Subcutaneous abdominal adipose tissue (tissue), 5 donors: ENCODE measurements at regions not wholly inside any gene's neighbourhood (a gene's known extent, or its start where the extent isn't known, plus 50 kb on each side); places are given as distances from the start of the nearest gene placed in this dataset.
"Not testable (repeated sequence)": the region's sequence is repeated elsewhere in the genome, so short reads cannot be mapped to it uniquely, and the experiment has no call there.

Experiments
- H3K27ac ChIP-seq: one replicate; pipeline ENCODE4 v1.7.0; 2013; ENCODE audit warnings: low read depth, mild to moderate bottlenecking, inconsistent platforms, low read length, moderate library complexity
- H3K27me3 ChIP-seq, 5 donors: one replicate each; pipeline ENCODE4 v1.7.0; 2013; ENCODE audit warnings: low read length in 5 of 5, inconsistent platforms in 1 of 5; ENCODE audit not compliant: control insufficient read depth in 5 of 5, insufficient read depth in 4 of 5
- H3K36me3 ChIP-seq, 5 donors: one replicate each; pipeline ENCODE4 v1.7.0; 2013; ENCODE audit warnings: low read length in 5 of 5; ENCODE audit not compliant: control insufficient read depth in 5 of 5, insufficient read depth in 5 of 5
- H3K4me1 ChIP-seq, 5 donors: one replicate each; pipeline ENCODE4 v1.7.0; 2013; ENCODE audit warnings: low read length in 5 of 5, mild to moderate bottlenecking in 3 of 5, moderate library complexity in 1 of 5; ENCODE audit not compliant: control insufficient read depth in 5 of 5, insufficient read depth in 5 of 5
- H3K4me3 ChIP-seq, 5 donors: one replicate each; pipeline ENCODE4 v1.7.0; 2013; ENCODE audit warnings: low read length in 5 of 5, low read depth in 1 of 5
- H3K9ac ChIP-seq, 5 donors: one replicate each; pipeline ENCODE4 v1.7.0; 2013; ENCODE audit warnings: low read length in 5 of 5, mild to moderate bottlenecking in 4 of 5, moderate library complexity in 3 of 5
- H3K9me3 ChIP-seq, 5 donors: one replicate each; pipeline ENCODE4 v1.7.0; 2013; ENCODE audit warnings: low read length in 5 of 5; ENCODE audit not compliant: control insufficient read depth in 5 of 5
- donor health status: healthy.
- donor health status: healthy.
- donor health status: healthy.
- donor health status: healthy.
- donor health status: healthy.

- Histone ChIP-seq H3K27me3 (no peaks in the 10 kb centered on the region), H3K36me3 (no peaks in the 10 kb centered on the region), H3K4me1 (no peaks in the 10 kb centered on the region), H3K27ac (no peak overlapping the region), H3K9me3 (no peaks in the 10 kb centered on the region), H3K4me3 (no peak overlapping the region), H3K9ac (no peak overlapping the region)
These were observed 201.1 kb downstream of the PTH2R start for GRCh38 chr2:208607694-208608093.

GRCh38 chr2:208608122-208608835 is 201.7 kb downstream of the PTH2R start:
- Histone ChIP-seq H3K9ac (no peak overlapping the region), H3K27me3 (no peaks in the 10 kb centered on the region), H3K4me3 (no peak overlapping the region), H3K27ac (no peak overlapping the region), H3K9me3 (no peaks in the 10 kb centered on the region), H3K36me3 (no peaks in the 10 kb centered on the region), H3K4me1 (no peaks in the 10 kb centered on the region)

- H3K9me3 ChIP-seq: no peaks in the 10 kb centered on the region
- H3K36me3 ChIP-seq: no peaks in the 10 kb centered on the region
- no peaks in the 10 kb centered on the region for H3K4me1 ChIP-seq
- H3K4me3 ChIP-seq: no peak overlapping the region
- H3K27me3 ChIP-seq: no peaks in the 10 kb centered on the region
- no peak overlapping the region for H3K27ac ChIP-seq
- no peak overlapping the region for H3K9ac ChIP-seq
These were observed 202.7 kb downstream of the PTH2R start for GRCh38 chr2:208609166-208609804.

- H3K9ac ChIP-seq, H3K27me3 ChIP-seq, H3K27ac ChIP-seq, H3K36me3 ChIP-seq, H3K4me1 ChIP-seq, H3K4me3 ChIP-seq, H3K9me3 ChIP-seq: not testable (repeated sequence)
These were observed 209.1 kb downstream of the PTH2R start for GRCh38 chr2:208615675-208616074.

- no peak overlapping the region for H3K4me3 ChIP-seq
- peaks cover 0 to 8% (median 0%) of the 10 kb centered on the region in 5 donors for H3K9me3 ChIP-seq
- no peaks in the 10 kb centered on the region for H3K4me1 ChIP-seq
- no peaks in the 10 kb centered on the region for H3K27me3 ChIP-seq
- no peaks in the 10 kb centered on the region for H3K36me3 ChIP-seq
- H3K27ac ChIP-seq: no peak overlapping the region
- no peak overlapping the region for H3K9ac ChIP-seq
These were observed 211.6 kb downstream of the PTH2R start for GRCh38 chr2:208618220-208618619.

GRCh38 chr2:208619993-208620392 is 213.4 kb downstream of the PTH2R start:
- Histone ChIP-seq H3K27ac (no peak overlapping the region), H3K4me3 (no peak overlapping the region), H3K9me3 (peaks cover 0 to 8% (median 0%) of the 10 kb centered on the region in 5 donors), H3K36me3 (no peaks in the 10 kb centered on the region), H3K27me3 (no peaks in the 10 kb centered on the region), H3K9ac (no peak overlapping the region), H3K4me1 (no peaks in the 10 kb centered on the region)

GRCh38 chr2:208620487-208620978 is 213.9 kb downstream of the PTH2R start:
- Histone ChIP-seq H3K4me1 (no peaks in the 10 kb centered on the region), H3K9me3 (peaks cover 0 to 8% (median 0%) of the 10 kb centered on the region in 5 donors), H3K4me3 (no peak overlapping the region), H3K27me3 (no peaks in the 10 kb centered on the region), H3K36me3 (no peaks in the 10 kb centered on the region), H3K27ac (no peak overlapping the region), H3K9ac (no peak overlapping the region)

- Histone ChIP-seq H3K9ac (no peak overlapping the region), H3K9me3 (no peaks in the 10 kb centered on the region), H3K4me3 (no peak overlapping the region), H3K27me3 (no peaks in the 10 kb centered on the region), H3K36me3 (no peaks in the 10 kb centered on the region), H3K4me1 (no peaks in the 10 kb centered on the region), H3K27ac (no peak overlapping the region)
These were observed 220.7 kb downstream of the PTH2R start for GRCh38 chr2:208627110-208627884.

GRCh38 chr2:208627916-208628315 is 221.3 kb downstream of the PTH2R start:
- H3K4me1 ChIP-seq: no peaks in the 10 kb centered on the region
- no peak overlapping the region for H3K27ac ChIP-seq
- no peak overlapping the region for H3K9ac ChIP-seq
- no peaks in the 10 kb centered on the region for H3K36me3 ChIP-seq
- no peak overlapping the region for H3K4me3 ChIP-seq
- H3K9me3 ChIP-seq: peaks cover 0 to 4% (median 2%) of the 10 kb centered on the region in 5 donors
- no peaks in the 10 kb centered on the region for H3K27me3 ChIP-seq

- no peaks in the 10 kb centered on the region for H3K4me1 ChIP-seq
These were observed 231.5 kb downstream of the PTH2R start for GRCh38 chr2:208638059-208638458.

More at GRCh38 chr2:208638059-208638458, 231.5 kb downstream of the PTH2R start:
- Histone ChIP-seq H3K4me3 (no peak overlapping the region), H3K36me3 (no peaks in the 10 kb centered on the region), H3K27ac (no peak overlapping the region), H3K27me3 (no peaks in the 10 kb centered on the region), H3K9me3 (peaks cover 0 to 5% (median 3%) of the 10 kb centered on the region in 5 donors), H3K9ac (no peak overlapping the region)
